RKO (cell line): ENCODE measurements at regions not wholly inside any gene's neighbourhood (a gene's known extent, or its start where the extent isn't known, plus 50 kb on each side); places are given as distances from the start of the nearest gene placed in this dataset.

Experiments used
- DNase-seq: peaks from one replicate; pipeline ENCODE4 v3.0.0-alpha.2; 2016; ENCODE audit warnings: low spot score

- no peak for DNase-seq
Measured at GRCh38 chr9:87824216-87824875, 58.3 kb upstream of the SPATA31E1 start.

GRCh38 chr9:87824886-87825285, 57.8 kb upstream of the SPATA31E1 start:
- no peak for DNase-seq

GRCh38 chr9:87826331-87826730, 56.3 kb upstream of the SPATA31E1 start:
- DNase-seq: no peak

- no peak for DNase-seq
Measured at GRCh38 chr9:87827341-87827740, 55.3 kb upstream of the SPATA31E1 start.

GRCh38 chr9:87829756-87830155, 52.9 kb upstream of the SPATA31E1 start:
- DNase-seq: no peak

- DNase-seq: no peak
Measured at GRCh38 chr9:87830446-87830845, 52.2 kb upstream of the SPATA31E1 start.

- no peak for DNase-seq
Measured at GRCh38 chr9:87831159-87831558, 51.5 kb upstream of the SPATA31E1 start.
